ENCODE measurements at regions not wholly inside any gene's neighbourhood (a gene's known extent, or its start where the extent isn't known, plus 50 kb on each side); places are given as distances from the start of the nearest gene placed in this dataset.

- DNase-seq (ENCODE audit: low read depth), result no peak
- H3K4me3 ChIP-seq (ENCODE audit: low read depth, low read length), result no peak overlapping the region
- TF ChIP-seq CTCF (IDR thresholded peaks at IDR 0.05; ENCODE audit: insufficient read depth, low read length), result no peak
Observed at GRCh38 chr13:71055047-71055446, 812.0 kb downstream of the DACH1 start.

- no peak for TF ChIP-seq CTCF (IDR thresholded peaks at IDR 0.05; ENCODE audit: insufficient read depth, low read length)
- H3K4me3 ChIP-seq (ENCODE audit: low read depth, low read length), result no peak overlapping the region
- no peak for DNase-seq (ENCODE audit: low read depth)
Observed at GRCh38 chr13:71054358-71054757, 812.6 kb downstream of the DACH1 start.

- no peak overlapping the region for H3K4me3 ChIP-seq (ENCODE audit: low read depth, low read length)
- no peak for DNase-seq (ENCODE audit: low read depth)
- TF ChIP-seq CTCF (IDR thresholded peaks at IDR 0.05; ENCODE audit: insufficient read depth, low read length), result no peak
Observed at GRCh38 chr13:71051573-71051972, 815.4 kb downstream of the DACH1 start.

- H3K4me3 ChIP-seq (ENCODE audit: low read depth, low read length), result no peak overlapping the region
- no peak for DNase-seq (ENCODE audit: low read depth)
- TF ChIP-seq CTCF (IDR thresholded peaks at IDR 0.05; ENCODE audit: insufficient read depth, low read length), result no peak
Observed at GRCh38 chr13:71046360-71047079, 820.5 kb downstream of the DACH1 start.

GRCh38 chr13:71045101-71045500, 821.9 kb downstream of the DACH1 start:
- no peak for DNase-seq (ENCODE audit: low read depth)
- TF ChIP-seq CTCF (IDR thresholded peaks at IDR 0.05; ENCODE audit: insufficient read depth, low read length), result no peak
- no peak overlapping the region for H3K4me3 ChIP-seq (ENCODE audit: low read depth, low read length)

GRCh38 chr13:71039440-71039839, 827.6 kb downstream of the DACH1 start:
- no peak for DNase-seq (ENCODE audit: low read depth)
- TF ChIP-seq CTCF (IDR thresholded peaks at IDR 0.05; ENCODE audit: insufficient read depth, low read length), result no peak
- no peak overlapping the region for H3K4me3 ChIP-seq (ENCODE audit: low read depth, low read length)

- TF ChIP-seq CTCF (IDR thresholded peaks at IDR 0.05; ENCODE audit: insufficient read depth, low read length), result no peak
- no peak for DNase-seq (ENCODE audit: low read depth)
- no peak overlapping the region for H3K4me3 ChIP-seq (ENCODE audit: low read depth, low read length)
Observed at GRCh38 chr13:71034018-71034417, 833.0 kb downstream of the DACH1 start.

All from fibroblast of the aortic adventitia (primary cell).